Breast epithelium (tissue), 4 donors: ENCODE measurements at regions not wholly inside any gene's neighbourhood (a gene's known extent, or its start where the extent isn't known, plus 50 kb on each side); places are given as distances from the start of the nearest gene placed in this dataset.

Source experiments
- DNase-seq, 2 donors: peaks; one replicate each; pipeline ENCODE4 v3.0.0-alpha.2; 2019; ENCODE audit warnings: low spot score in 2 of 2
- H3K27ac ChIP-seq, 2 donors: fragments of 200-600 bp; sonication (generic) in 1 of 2; one replicate each; pipeline ENCODE4 v1.5.1; 2016 to 2019; ENCODE audit warnings: mild to moderate bottlenecking in 1 of 2
- H3K27me3 ChIP-seq, 2 donors: fragments of 200-600 bp; sonication (generic) in 1 of 2; one replicate each; pipeline versions ENCODE4 v1.5.1 to v1.6.0; 2017 to 2019; ENCODE audit warnings: control low read depth in 1 of 2, mild to moderate bottlenecking in 1 of 2
- H3K36me3 ChIP-seq: fragments of 200-600 bp; one replicate; pipeline ENCODE4 v1.5.1; 2019
- H3K4me1 ChIP-seq, 2 donors: fragments of 200-600 bp; sonication (generic); one replicate each; pipeline ENCODE4 v1.5.1; 2016 to 2019; ENCODE audit warnings: control low read depth in 1 of 2
- H3K4me3 ChIP-seq, 3 donors: fragments of 200-600 bp; sonication (generic); 1 replicate in 2 of 3; 2 replicates in 1 of 3; pipeline ENCODE4 v1.5.1; 2016 to 2019; ENCODE audit warnings: mild to moderate bottlenecking in 3 of 3, moderate library complexity in 2 of 3
- H3K9me3 ChIP-seq, 2 donors: fragments of 200-600 bp; sonication (generic) in 1 of 2; one replicate each; pipeline ENCODE4 v1.5.1; 2016 to 2019; ENCODE audit warnings: control low read depth in 1 of 2
- CTCF ChIP-seq, 3 donors: fragments of 450-650 bp; IDR thresholded peaks; one replicate each; pipeline ENCODE4 v1.5.1; 2016 to 2017; ENCODE audit warnings: antibody characterized with exemption in 3 of 3, mild to moderate bottlenecking in 3 of 3, moderate library complexity in 3 of 3
- POLR2A ChIP-seq: fragments of 450-650 bp; IDR thresholded peaks from one replicate; pipeline ENCODE4 v1.6.1; 2016; ENCODE audit warnings: antibody characterized with exemption, mild to moderate bottlenecking, moderate library complexity
- POLR2AphosphoS5 ChIP-seq, 3 donors: sonication (generic); formaldehyde crosslinking; IDR thresholded peaks; one replicate each; pipeline ENCODE4 v1.6.1; 2017; ENCODE audit warnings: antibody characterized with exemption in 3 of 3
- intact Hi-C: fragments of 100-400 bp; cut with DNase I; formaldehyde crosslinking; loops from one replicate; pipeline ENCODE4 v1.15.1; 2023; ENCODE audit warnings: low total_unique reads

DNA sequence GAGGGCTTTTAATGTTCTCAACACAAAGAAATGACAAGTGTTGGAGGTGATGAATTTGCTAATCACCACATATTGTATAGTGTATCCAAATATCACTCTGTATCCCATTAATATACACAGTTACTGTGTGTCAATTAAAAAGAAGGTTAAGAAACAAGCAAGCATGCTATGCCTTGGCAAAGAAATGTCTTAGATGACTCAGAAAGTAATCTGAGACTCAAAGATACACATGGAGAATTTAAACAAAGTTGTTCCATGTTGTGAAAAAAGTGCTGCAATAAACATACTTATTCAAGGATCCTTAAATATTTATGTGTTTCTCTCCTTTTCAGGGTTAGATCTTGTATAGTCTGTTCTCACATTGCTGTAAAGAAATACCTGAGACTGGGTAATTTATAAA is 300.9 kb downstream of the DHX35 start:
- no peaks in the 10 kb centered on the region for H3K4me1 ChIP-seq
- no peak overlapping the region for H3K27ac ChIP-seq
- H3K4me3 ChIP-seq = no peak overlapping the region
- no peaks in the 10 kb centered on the region for H3K36me3 ChIP-seq
- H3K9me3 ChIP-seq = no peaks in the 10 kb centered on the region
- intact Hi-C loops = no loop called here
- H3K27me3 ChIP-seq = no peaks in the 10 kb centered on the region
- DNase-seq = no peak
- TF ChIP-seq POLR2A (no peak), CTCF (IDR thresholded peaks at IDR 0.05) (no peak), POLR2AphosphoS5 (IDR thresholded peaks at IDR 0.05) (no peak)

- Histone ChIP-seq H3K4me3 (no peak overlapping the region), H3K4me1 (no peaks in the 10 kb centered on the region), H3K36me3 (no peaks in the 10 kb centered on the region), H3K27ac (no peak overlapping the region), H3K27me3 (no peaks in the 10 kb centered on the region), H3K9me3 (no peaks in the 10 kb centered on the region)
- DNase-seq = no peak
- TF ChIP-seq POLR2A = no peak
- no peak for TF ChIP-seq CTCF (IDR thresholded peaks at IDR 0.05)
- TF ChIP-seq POLR2AphosphoS5 (IDR thresholded peaks at IDR 0.05) = no peak
- intact Hi-C loops = no loop called here
These were observed 297.7 kb downstream of the DHX35 start for GRCh38 chr20:39259808-39260207.

GRCh38 chr20:39259010-39259803 is 297.1 kb downstream of the DHX35 start:
- Histone ChIP-seq H3K27me3 (no peaks in the 10 kb centered on the region), H3K9me3 (no peaks in the 10 kb centered on the region), H3K4me3 (no peak overlapping the region), H3K27ac (no peak overlapping the region), H3K4me1 (no peaks in the 10 kb centered on the region), H3K36me3 (no peaks in the 10 kb centered on the region)
- intact Hi-C loops = no loop called here
- TF ChIP-seq POLR2AphosphoS5 (IDR thresholded peaks at IDR 0.05) (no peak), CTCF (IDR thresholded peaks at IDR 0.05) (no peak), POLR2A (no peak)
- no peak for DNase-seq

GRCh38 chr20:39258253-39258652 is 296.1 kb downstream of the DHX35 start:
- no peak overlapping the region for H3K4me3 ChIP-seq

More at GRCh38 chr20:39258253-39258652, 296.1 kb downstream of the DHX35 start:
- DNase-seq = no peak
- H3K4me1 ChIP-seq = no peaks in the 10 kb centered on the region
- intact Hi-C loops = no loop called here
- H3K27ac ChIP-seq = no peak overlapping the region
- TF ChIP-seq POLR2AphosphoS5 (IDR thresholded peaks at IDR 0.05) (no peak), CTCF (IDR thresholded peaks at IDR 0.05) (no peak)
- no peaks in the 10 kb centered on the region for H3K9me3 ChIP-seq
- no peaks in the 10 kb centered on the region for H3K27me3 ChIP-seq
- no peaks in the 10 kb centered on the region for H3K36me3 ChIP-seq
